ENCODE measurements at regions not wholly inside any gene's neighbourhood (a gene's known extent, or its start where the extent isn't known, plus 50 kb on each side); places are given as distances from the start of the nearest gene placed in this dataset.
A peak's percentile ranks its signal among the peaks of the same experiment; 100 is the strongest.

GRCh38 chr21:38123626-38124025 lies 133.2 kb upstream of the KCNJ15 start:
- TF ChIP-seq, protein P1, sequence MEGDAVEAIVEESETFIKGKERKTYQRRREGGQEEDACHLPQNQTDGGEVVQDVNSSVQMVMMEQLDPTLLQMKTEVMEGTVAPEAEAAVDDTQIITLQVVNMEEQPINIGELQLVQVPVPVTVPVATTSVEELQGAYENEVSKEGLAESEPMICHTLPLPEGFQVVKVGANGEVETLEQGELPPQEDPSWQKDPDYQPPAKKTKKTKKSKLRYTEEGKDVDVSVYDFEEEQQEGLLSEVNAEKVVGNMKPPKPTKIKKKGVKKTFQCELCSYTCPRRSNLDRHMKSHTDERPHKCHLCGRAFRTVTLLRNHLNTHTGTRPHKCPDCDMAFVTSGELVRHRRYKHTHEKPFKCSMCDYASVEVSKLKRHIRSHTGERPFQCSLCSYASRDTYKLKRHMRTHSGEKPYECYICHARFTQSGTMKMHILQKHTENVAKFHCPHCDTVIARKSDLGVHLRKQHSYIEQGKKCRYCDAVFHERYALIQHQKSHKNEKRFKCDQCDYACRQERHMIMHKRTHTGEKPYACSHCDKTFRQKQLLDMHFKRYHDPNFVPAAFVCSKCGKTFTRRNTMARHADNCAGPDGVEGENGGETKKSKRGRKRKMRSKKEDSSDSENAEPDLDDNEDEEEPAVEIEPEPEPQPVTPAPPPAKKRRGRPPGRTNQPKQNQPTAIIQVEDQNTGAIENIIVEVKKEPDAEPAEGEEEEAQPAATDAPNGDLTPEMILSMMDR (conservative IDR thresholded peaks at IDR 0.05; ENCODE audit: low read depth, low read length): no peak
- H3K27ac ChIP-seq: no peak overlapping the region

DNA sequence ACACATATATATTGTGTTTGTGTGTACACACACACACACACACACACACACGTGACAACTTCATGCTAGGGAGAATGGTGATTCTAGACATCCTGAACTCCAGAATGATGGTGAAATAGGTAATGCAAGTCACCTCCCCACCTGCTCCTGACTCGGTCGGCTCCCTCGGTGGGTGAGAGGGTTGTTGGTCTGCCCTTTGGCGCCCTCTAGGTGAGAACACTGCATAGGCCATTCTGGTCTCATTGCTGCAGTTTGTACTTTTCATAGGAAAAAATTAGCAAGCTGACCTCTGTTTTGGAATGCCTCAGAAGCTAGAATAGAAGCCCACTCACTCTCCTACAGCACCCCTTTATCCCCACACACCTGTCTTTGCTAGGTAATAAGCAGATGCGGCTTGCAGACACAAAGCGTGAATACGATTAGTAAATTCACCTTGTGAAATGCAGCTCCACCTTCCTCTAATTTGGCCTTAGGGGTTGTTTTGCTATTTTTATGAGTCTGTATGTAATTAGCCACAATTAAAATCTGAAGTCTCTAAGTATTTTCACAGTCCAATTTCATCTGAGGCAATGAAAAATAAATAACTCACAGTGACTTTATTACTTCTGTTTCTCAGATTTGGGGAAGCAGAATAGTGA lies 130.0 kb upstream of the KCNJ15 start:
- TF ChIP-seq, protein P1 (conservative IDR thresholded peaks at IDR 0.05; ENCODE audit: low read depth, low read length): peak; percentile 93
- Histone ChIP-seq H3K27me3 (ENCODE audit: insufficient read depth, low read depth) (no peaks in the 10 kb centered on the region), H3K79me2 (ENCODE audit: insufficient read depth, low read depth) (no peaks in the 10 kb centered on the region), H3K4me3 (IDR thresholded peaks at IDR 0.05; ENCODE audit: insufficient read depth, low read depth, low read length) (no peak overlapping the region), H3K27ac (no peak overlapping the region), H4K20me1 (ENCODE audit: insufficient read depth) (no peaks in the 10 kb centered on the region), H3K36me3 (ENCODE audit: insufficient read depth) (no peaks in the 10 kb centered on the region), H3K4me1 (ENCODE audit: low read depth, poor library complexity, severe bottlenecking) (no peaks in the 10 kb centered on the region), H3K9ac (no peak overlapping the region), H3K4me2 (no peak overlapping the region), H2AFZ (ENCODE audit: low read depth) (no peak overlapping the region)

More at GRCh38 chr21:38123626-38124025, 133.2 kb upstream of the KCNJ15 start:
- Histone ChIP-seq H4K20me1 (ENCODE audit: insufficient read depth) (no peaks in the 10 kb centered on the region), H3K36me3 (ENCODE audit: insufficient read depth) (no peaks in the 10 kb centered on the region), H2AFZ (ENCODE audit: low read depth) (no peak overlapping the region), H3K79me2 (ENCODE audit: insufficient read depth, low read depth) (no peaks in the 10 kb centered on the region), H3K9ac (no peak overlapping the region), H3K4me2 (no peak overlapping the region), H3K4me1 (ENCODE audit: low read depth, poor library complexity, severe bottlenecking) (no peaks in the 10 kb centered on the region), H3K27me3 (ENCODE audit: insufficient read depth, low read depth) (no peaks in the 10 kb centered on the region), H3K4me3 (IDR thresholded peaks at IDR 0.05; ENCODE audit: insufficient read depth, low read depth, low read length) (no peak overlapping the region)

DNA sequence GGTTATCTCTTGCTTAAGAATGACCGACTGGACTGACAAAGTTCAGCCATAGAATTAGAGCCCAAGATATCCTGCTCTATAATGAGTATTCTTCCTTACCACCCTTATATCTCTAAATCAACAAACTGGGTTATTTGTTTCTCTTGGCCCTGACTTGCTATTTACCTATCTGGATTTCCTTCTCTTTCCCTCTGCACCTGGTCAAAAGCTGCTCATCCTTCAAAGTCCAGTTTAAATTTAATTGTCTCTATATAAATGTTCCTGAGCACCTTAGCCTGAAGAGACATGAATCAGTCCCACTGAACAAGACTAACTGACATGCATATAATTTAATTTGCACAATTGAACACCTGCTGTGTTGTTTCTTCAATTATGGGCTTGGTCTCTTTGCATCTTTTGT lies 127.1 kb upstream of the KCNJ15 start:
- no peaks in the 10 kb centered on the region for H3K79me2 ChIP-seq (ENCODE audit: insufficient read depth, low read depth)
- H2AFZ ChIP-seq (ENCODE audit: low read depth): no peak overlapping the region
- no peak overlapping the region for H3K4me3 ChIP-seq (IDR thresholded peaks at IDR 0.05; ENCODE audit: insufficient read depth, low read depth, low read length)
- no peaks in the 10 kb centered on the region for H4K20me1 ChIP-seq (ENCODE audit: insufficient read depth)
- H3K36me3 ChIP-seq (ENCODE audit: insufficient read depth): no peaks in the 10 kb centered on the region
- H3K4me1 ChIP-seq (ENCODE audit: low read depth, poor library complexity, severe bottlenecking): no peaks in the 10 kb centered on the region
- no peaks in the 10 kb centered on the region for H3K27me3 ChIP-seq (ENCODE audit: insufficient read depth, low read depth)
- H3K9ac ChIP-seq: no peak overlapping the region
- no peak overlapping the region for H3K4me2 ChIP-seq
- TF ChIP-seq, protein P1 (conservative IDR thresholded peaks at IDR 0.05; ENCODE audit: low read depth, low read length): no peak
- H3K27ac ChIP-seq: no peak overlapping the region

- Histone ChIP-seq H3K27ac (no peak overlapping the region), H3K27me3 (ENCODE audit: insufficient read depth, low read depth) (no peaks in the 10 kb centered on the region)
- TF ChIP-seq, protein P1 (conservative IDR thresholded peaks at IDR 0.05; ENCODE audit: low read depth, low read length): no peak
These were observed 123.6 kb upstream of the KCNJ15 start for GRCh38 chr21:38133240-38133639.

More at GRCh38 chr21:38133240-38133639, 123.6 kb upstream of the KCNJ15 start:
- no peak overlapping the region for H3K9ac ChIP-seq
- no peaks in the 10 kb centered on the region for H3K4me1 ChIP-seq (ENCODE audit: low read depth, poor library complexity, severe bottlenecking)
- no peak overlapping the region for H3K4me3 ChIP-seq (IDR thresholded peaks at IDR 0.05; ENCODE audit: insufficient read depth, low read depth, low read length)
- H3K79me2 ChIP-seq (ENCODE audit: insufficient read depth, low read depth): no peaks in the 10 kb centered on the region
- no peaks in the 10 kb centered on the region for H3K36me3 ChIP-seq (ENCODE audit: insufficient read depth)
- no peaks in the 10 kb centered on the region for H4K20me1 ChIP-seq (ENCODE audit: insufficient read depth)
- H3K4me2 ChIP-seq: no peak overlapping the region
- H2AFZ ChIP-seq (ENCODE audit: low read depth): no peak overlapping the region

All from KMS-11 (cell line).